Fibroblast of skin of left quadriceps (primary cell): ENCODE measurements at regions not wholly inside any gene's neighbourhood (a gene's known extent, or its start where the extent isn't known, plus 50 kb on each side); places are given as distances from the start of the nearest gene placed in this dataset.
"Not testable (repeated sequence)": the region's sequence is repeated elsewhere in the genome, so short reads cannot be mapped to it uniquely, and the experiment has no call there.

ENCODE experiments used
- DNase-seq, 2 experiments: peaks; one replicate each; pipeline ENCODE4 v3.0.0-alpha.2; 2013; ENCODE audit warnings: low read depth in 2 of 2

- DNase-seq = no peak
Observed at GRCh38 chr21:27035791-27036190, 68.9 kb upstream of the ADAMTS5 start.

GRCh38 chr21:27034796-27035195, 67.9 kb upstream of the ADAMTS5 start:
- DNase-seq = no peak

GRCh38 chr21:27033471-27033870, 66.6 kb upstream of the ADAMTS5 start:
- DNase-seq = no peak

GRCh38 chr21:27026501-27026900, 59.6 kb upstream of the ADAMTS5 start:
- DNase-seq = no peak

GRCh38 chr21:27025708-27026107, 58.8 kb upstream of the ADAMTS5 start:
- DNase-seq = not testable (repeated sequence)

- no peak for DNase-seq
Observed at GRCh38 chr21:27024971-27025370, 58.1 kb upstream of the ADAMTS5 start.

- peak; percentile 84 to 85 for DNase-seq
Observed at GRCh38 chr21:27024301-27024700, 57.4 kb upstream of the ADAMTS5 start.

GRCh38 chr21:27023186-27023585, 56.3 kb upstream of the ADAMTS5 start:
- DNase-seq = no peak

GRCh38 chr21:27021801-27022200, 54.9 kb upstream of the ADAMTS5 start:
- DNase-seq = no peak

GRCh38 chr21:27021046-27021445, 54.2 kb upstream of the ADAMTS5 start:
- DNase-seq = no peak

- DNase-seq = peak in 1 of 2 experiments; percentile 3
Observed at GRCh38 chr21:27017246-27017645, 50.4 kb upstream of the ADAMTS5 start.
